Right cardiac atrium (tissue), 5 donors: ENCODE measurements at regions not wholly inside any gene's neighbourhood (a gene's known extent, or its start where the extent isn't known, plus 50 kb on each side); places are given as distances from the start of the nearest gene placed in this dataset.

Source experiments
- ATAC-seq, 2 donors: fragments of 200-7000 bp; cut with Tn5 transposase; one replicate each; pipeline versions ENCODE4 v1.8.0 to v1.9.1; 2020; ENCODE audit warnings: moderate library complexity in 2 of 2, mild to moderate bottlenecking in 1 of 2
- DNase-seq, 3 donors: peaks; one replicate each; pipeline ENCODE4 v3.0.0-alpha.2; 2020
- H3K27ac ChIP-seq: one replicate; pipeline ENCODE4 v1.5.1; 2013; ENCODE audit warnings: mild to moderate bottlenecking, low read length, control low read depth, moderate library complexity
- H3K27me3 ChIP-seq: one replicate; pipeline ENCODE4 v1.6.1; 2013; ENCODE audit not compliant: control insufficient read depth, insufficient read depth
- H3K4me1 ChIP-seq: one replicate; pipeline ENCODE4 v1.6.1; 2013; ENCODE audit warnings: low read length; ENCODE audit not compliant: control insufficient read depth, insufficient read depth
- H3K4me3 ChIP-seq: one replicate; pipeline ENCODE4 v1.5.1; 2013; ENCODE audit warnings: low read length, control low read depth
- H3K9me3 ChIP-seq: one replicate; pipeline ENCODE4 v1.6.1; 2013; ENCODE audit warnings: low read length; ENCODE audit not compliant: control insufficient read depth
- WGBS: extraction: QIAGEN DNeasy Blood & Tissue Kit; methylation state at CpG from one replicate; pipeline ENCODE4 v1.1.7; 2013; 5-methylcytosine and 5-hydroxymethylcytosine counted together
- intact Hi-C, 4 donors: fragments of 100-400 bp; cut with DNase I; formaldehyde crosslinking; loops; one replicate each; pipeline versions ENCODE4 v1.11.0 to v1.14.0; 2022 to 2023
- donor health status: healthy with polysubstance abuse.
- donor health status: DM: no; HTN: yes; CAD: no.
- donor health status: DM: no; HTN: no; CAD: no.
- donor health status: DM: no; HTN: yes; CAD: no; lungs with severe emphysema.
- donor health status: DM: yes; HTN: yes; CAD: no.

- Histone ChIP-seq H3K4me3 (no peak overlapping the region), H3K27me3 (no peaks in the 10 kb centered on the region), H3K27ac (no peak overlapping the region), H3K4me1 (no peaks in the 10 kb centered on the region), H3K9me3 (no peaks in the 10 kb centered on the region)
- DNase-seq, result no peak
- intact Hi-C loops, result no loop called here
- WGBS, result 89% methylated on average over 4 of the region's 4 CpGs
- ATAC-seq, result no peak
Measured at GRCh38 chr9:105865285-105865684, 170.9 kb downstream of the TMEM38B start.

- 64% methylated on average over 2 of the region's 2 CpGs for WGBS
- H3K27me3 ChIP-seq, result no peaks in the 10 kb centered on the region
- H3K4me1 ChIP-seq, result no peaks in the 10 kb centered on the region
- no peak overlapping the region for H3K27ac ChIP-seq
- no peak overlapping the region for H3K4me3 ChIP-seq
- DNase-seq (no peak), ATAC-seq (no peak)
- intact Hi-C loops, result no loop called here
- no peaks in the 10 kb centered on the region for H3K9me3 ChIP-seq
Measured at GRCh38 chr9:105871540-105871939, 177.2 kb downstream of the TMEM38B start.

- H3K27me3 ChIP-seq, result no peaks in the 10 kb centered on the region
- no peaks in the 10 kb centered on the region for H3K9me3 ChIP-seq
- no peak overlapping the region for H3K4me3 ChIP-seq
- intact Hi-C loops, result no loop called here
- DNase-seq (no peak), ATAC-seq (no peak)
- 40% methylated on average over 3 of the region's 3 CpGs for WGBS
- no peak overlapping the region for H3K27ac ChIP-seq
- no peaks in the 10 kb centered on the region for H3K4me1 ChIP-seq
Measured at GRCh38 chr9:105873801-105874200, 179.5 kb downstream of the TMEM38B start.

- no peaks in the 10 kb centered on the region for H3K27me3 ChIP-seq
- DNase-seq (no peak), ATAC-seq (no peak)
- H3K9me3 ChIP-seq, result no peaks in the 10 kb centered on the region
- no peak overlapping the region for H3K4me3 ChIP-seq
- intact Hi-C loops, result no loop called here
- no peaks in the 10 kb centered on the region for H3K4me1 ChIP-seq
- WGBS, result 67% methylated on average over 1 of the region's 1 CpG
- no peak overlapping the region for H3K27ac ChIP-seq
Measured at GRCh38 chr9:105877721-105878120, 183.4 kb downstream of the TMEM38B start.

- no peak for ATAC-seq
Measured at GRCh38 chr9:105879181-105879580, 184.8 kb downstream of the TMEM38B start.

GRCh38 chr9:105880517-105880916 lies 186.2 kb downstream of the TMEM38B start:
- DNase-seq (no peak), ATAC-seq (no peak)
- no peak overlapping the region for H3K4me3 ChIP-seq
- no peaks in the 10 kb centered on the region for H3K9me3 ChIP-seq
- WGBS, result 37% methylated on average over 1 of the region's 1 CpG
- intact Hi-C loops, result loop anchor here in 2 of 4 donors (2.0 to 10.0 kb wide), 2 partner anchors 272 to 276 kb away; no protein-coding TSS in a partner anchor
- H3K27me3 ChIP-seq, result no peaks in the 10 kb centered on the region
- H3K4me1 ChIP-seq, result no peaks in the 10 kb centered on the region
- no peak overlapping the region for H3K27ac ChIP-seq

More at GRCh38 chr9:105879181-105879580, 184.8 kb downstream of the TMEM38B start:
- Histone ChIP-seq H3K27ac (no peak overlapping the region), H3K4me3 (no peak overlapping the region), H3K27me3 (no peaks in the 10 kb centered on the region), H3K4me1 (no peaks in the 10 kb centered on the region), H3K9me3 (no peaks in the 10 kb centered on the region)
- no peak for DNase-seq
- intact Hi-C loops, result no loop called here

GRCh38 chr9:105881021-105881420 lies 186.7 kb downstream of the TMEM38B start:
- intact Hi-C loops, result loop anchor here in 2 of 4 donors (2.0 to 10.0 kb wide), 2 partner anchors 272 to 276 kb away; no protein-coding TSS in a partner anchor

GRCh38 chr9:105881654-105882349 lies 187.5 kb downstream of the TMEM38B start:
- Histone ChIP-seq H3K4me1 (no peaks in the 10 kb centered on the region), H3K27me3 (no peaks in the 10 kb centered on the region), H3K4me3 (no peak overlapping the region), H3K9me3 (no peaks in the 10 kb centered on the region), H3K27ac (no peak overlapping the region)
- peak; percentile 35 to 81 (median 69) for DNase-seq
- ATAC-seq, result no peak
- 37% methylated on average over 10 of the region's 10 CpGs for WGBS
- intact Hi-C loops, result loop anchor here in 2 of 4 donors (2.0 to 10.0 kb wide), 2 partner anchors 273 to 277 kb away; no protein-coding TSS in a partner anchor

More at GRCh38 chr9:105881021-105881420, 186.7 kb downstream of the TMEM38B start:
- Histone ChIP-seq H3K27ac (no peak overlapping the region), H3K27me3 (no peaks in the 10 kb centered on the region), H3K4me1 (no peaks in the 10 kb centered on the region), H3K9me3 (no peaks in the 10 kb centered on the region), H3K4me3 (no peak overlapping the region)
- no peak for ATAC-seq
- DNase-seq, result no peak
- WGBS, result 90% methylated on average over 6 of the region's 6 CpGs

- Histone ChIP-seq H3K27me3 (no peaks in the 10 kb centered on the region), H3K4me1 (no peaks in the 10 kb centered on the region), H3K9me3 (no peaks in the 10 kb centered on the region), H3K4me3 (no peak overlapping the region), H3K27ac (no peak overlapping the region)
- no peak for ATAC-seq
- DNase-seq, result no peak
- intact Hi-C loops, result loop anchor here in 1 of 4 donors (10.0 kb wide), 1 partner anchor 279 kb away; no protein-coding TSS in a partner anchor
- WGBS, result 80% methylated on average over 2 of the region's 2 CpGs
Measured at GRCh38 chr9:105883847-105884246, 189.5 kb downstream of the TMEM38B start.

- no peaks in the 10 kb centered on the region for H3K9me3 ChIP-seq
- intact Hi-C loops, result loop anchor here in 1 of 4 donors (10.0 kb wide), 1 partner anchor 280 kb away; no protein-coding TSS in a partner anchor
- H3K4me3 ChIP-seq, result no peak overlapping the region
- H3K27ac ChIP-seq, result no peak overlapping the region
- no peaks in the 10 kb centered on the region for H3K27me3 ChIP-seq
- ATAC-seq (no peak), DNase-seq (no peak)
- no peaks in the 10 kb centered on the region for H3K4me1 ChIP-seq
- WGBS, result 56% methylated on average over 3 of the region's 3 CpGs
Measured at GRCh38 chr9:105884416-105884815, 190.1 kb downstream of the TMEM38B start.

- intact Hi-C loops, result loop anchor here in 1 of 4 donors (10.0 kb wide), 1 partner anchor 281 kb away; no protein-coding TSS in a partner anchor
- H3K9me3 ChIP-seq, result no peaks in the 10 kb centered on the region
- H3K27ac ChIP-seq, result no peak overlapping the region
- H3K4me3 ChIP-seq, result no peak overlapping the region
- 69% methylated on average over 3 of the region's 3 CpGs for WGBS
- no peak for DNase-seq
- ATAC-seq, result no peak
- H3K4me1 ChIP-seq, result no peaks in the 10 kb centered on the region
- H3K27me3 ChIP-seq, result no peaks in the 10 kb centered on the region
Measured at GRCh38 chr9:105886136-105886535, 191.8 kb downstream of the TMEM38B start.
